ENCODE measurements at regions not wholly inside any gene's neighbourhood (a gene's known extent, or its start where the extent isn't known, plus 50 kb on each side); places are given as distances from the start of the nearest gene placed in this dataset.
"Not testable (repeated sequence)": the region's sequence is repeated elsewhere in the genome, so short reads cannot be mapped to it uniquely, and the experiment has no call there.

DNA sequence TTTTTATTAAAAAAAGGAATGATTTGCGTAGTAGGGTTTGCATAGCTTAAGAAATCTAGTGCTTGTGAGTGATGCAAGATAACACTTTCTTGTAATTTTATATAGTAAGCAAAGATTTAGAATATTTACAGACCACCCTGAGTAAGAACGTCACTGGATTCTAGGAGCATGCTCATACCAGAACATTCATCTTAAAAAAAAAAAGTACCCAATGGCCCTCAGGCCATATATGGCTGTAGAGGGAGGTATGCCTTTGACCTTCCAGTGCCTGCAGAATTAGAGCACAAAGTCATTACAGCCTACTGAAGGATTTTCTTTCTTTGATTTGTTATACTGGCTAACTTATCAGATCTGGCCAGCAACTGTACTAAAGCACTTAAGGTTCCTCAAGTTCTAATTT lies 236.3 kb upstream of the GYPA start:
- no peak for DNase-seq

DNA sequence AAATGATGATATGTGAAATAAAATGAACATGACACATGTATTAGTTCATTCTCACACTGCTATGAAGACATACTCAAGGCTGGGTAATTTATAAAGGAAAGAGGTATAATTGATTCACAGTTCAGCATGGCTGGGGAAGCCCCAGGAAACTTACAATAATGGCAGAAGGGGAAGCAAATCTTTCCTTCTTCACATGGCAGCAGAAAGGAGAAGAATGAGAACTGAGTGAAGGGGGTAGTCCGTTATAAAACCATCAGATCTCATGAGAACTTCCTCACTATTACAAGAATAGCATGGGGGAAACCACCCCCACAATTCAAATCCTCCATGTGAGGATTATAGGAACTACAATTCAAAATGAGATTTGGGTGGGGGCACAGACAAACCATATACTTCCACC lies 243.9 kb upstream of the GYPA start:
- DNase-seq: no peak

DNA sequence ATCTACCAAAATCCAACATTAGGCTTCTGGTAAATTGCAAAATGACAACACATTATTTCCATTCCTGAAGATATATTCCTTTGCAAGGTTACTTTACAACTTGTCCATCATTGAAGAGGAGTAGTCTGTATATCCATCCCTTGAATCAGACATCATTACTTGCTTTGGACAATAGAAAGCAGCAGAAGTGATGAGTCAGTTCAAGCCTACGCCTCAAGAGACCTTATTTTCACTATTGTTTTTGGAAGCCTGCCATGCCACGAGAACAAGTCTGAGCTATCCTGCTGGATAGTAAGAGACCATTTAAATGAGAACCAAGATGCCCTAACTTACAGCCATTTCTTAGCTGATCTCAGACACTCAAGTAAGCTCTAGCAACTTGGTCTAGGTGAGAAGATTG lies 246.0 kb upstream of the HHIP start:
- no peak for DNase-seq

DNA sequence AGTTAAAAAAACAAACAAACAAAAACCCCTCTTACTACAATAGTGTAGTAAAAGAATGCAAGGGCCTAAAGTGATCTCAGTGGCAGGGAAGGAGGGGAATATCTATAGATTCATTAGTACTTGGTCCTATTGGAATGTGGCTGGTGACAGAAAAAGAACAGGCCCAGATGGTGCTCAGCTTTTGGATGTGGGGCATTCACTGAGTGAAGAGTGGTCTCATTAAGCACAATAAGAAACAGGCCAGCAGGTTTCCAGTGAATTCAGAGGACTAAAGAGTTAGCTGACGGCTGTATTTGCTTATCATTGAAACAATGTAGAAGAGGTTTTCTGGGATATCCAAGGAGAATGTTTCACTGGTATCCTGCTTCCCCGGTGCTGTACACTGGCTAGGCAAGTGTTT lies 243.8 kb upstream of the HHIP start:
- no peak for DNase-seq

- DNase-seq: no peak
Measured at GRCh38 chr4:144402999-144403398, 243.0 kb upstream of the HHIP start.

DNA sequence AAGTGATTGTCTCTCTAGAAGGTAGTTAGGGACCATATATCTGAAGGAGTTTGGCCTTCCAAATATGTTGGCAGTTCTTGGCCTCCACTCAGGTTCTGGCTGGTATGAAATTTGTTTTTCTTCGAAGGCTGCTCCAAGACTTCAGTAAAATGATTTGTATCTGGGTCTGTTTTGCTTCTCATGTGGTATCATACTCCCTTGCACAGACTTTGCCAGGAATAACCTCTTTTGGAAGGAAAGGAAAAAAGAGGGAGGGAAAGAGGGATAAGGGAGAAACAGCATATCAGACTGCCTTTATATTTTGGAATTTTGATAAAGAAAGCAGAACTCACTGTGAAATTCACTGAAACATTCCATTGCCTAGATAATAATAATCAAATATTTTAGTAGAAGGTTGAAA lies 242.1 kb upstream of the HHIP start:
- DNase-seq: no peak

DNA sequence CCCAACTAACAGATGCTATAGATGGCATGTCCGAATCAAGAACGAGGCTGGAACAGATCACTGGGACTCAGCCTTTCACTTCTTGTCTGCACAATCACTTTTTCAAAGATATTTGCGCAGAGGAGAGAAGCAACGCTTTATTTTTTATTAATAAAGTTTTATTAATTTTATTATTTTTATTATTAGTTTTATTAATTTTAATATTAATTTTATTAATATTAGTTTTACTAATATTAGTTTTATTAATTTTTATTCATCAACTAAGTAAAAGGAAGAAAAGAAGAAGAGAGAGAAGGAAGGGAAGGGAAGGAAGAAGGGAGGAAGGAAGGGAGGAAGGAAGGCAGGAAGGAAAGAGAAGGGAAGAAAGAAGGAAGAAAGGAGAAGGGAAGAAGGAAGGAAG lies 236.4 kb upstream of the HHIP start:
- DNase-seq: no peak

DNA sequence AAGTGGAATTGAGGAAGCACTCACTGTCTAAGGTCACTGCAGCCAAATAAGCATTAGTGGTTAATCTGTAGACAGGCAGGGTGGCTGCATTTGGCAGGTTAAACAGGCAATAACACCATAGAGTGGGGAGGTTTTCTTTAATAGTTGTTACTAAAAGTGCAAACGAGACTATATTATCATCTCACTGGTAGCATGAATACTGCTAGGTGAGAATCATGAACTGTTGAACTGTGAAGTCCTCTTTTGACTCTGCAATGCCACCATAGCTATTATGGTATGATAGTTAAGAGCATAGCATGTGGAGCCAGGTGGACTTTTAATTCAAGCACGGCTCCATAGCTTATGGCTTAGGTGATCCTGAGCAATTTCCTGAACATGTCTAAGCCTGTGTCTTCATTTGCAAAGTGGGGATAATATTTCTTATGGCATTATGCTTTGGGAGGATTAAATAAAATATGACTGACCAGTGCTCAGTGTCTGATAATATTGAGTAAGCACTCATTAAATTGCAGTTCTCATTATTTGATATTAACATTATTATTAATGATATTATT lies 235.6 kb upstream of the HHIP start:
- no peak for DNase-seq

DNA sequence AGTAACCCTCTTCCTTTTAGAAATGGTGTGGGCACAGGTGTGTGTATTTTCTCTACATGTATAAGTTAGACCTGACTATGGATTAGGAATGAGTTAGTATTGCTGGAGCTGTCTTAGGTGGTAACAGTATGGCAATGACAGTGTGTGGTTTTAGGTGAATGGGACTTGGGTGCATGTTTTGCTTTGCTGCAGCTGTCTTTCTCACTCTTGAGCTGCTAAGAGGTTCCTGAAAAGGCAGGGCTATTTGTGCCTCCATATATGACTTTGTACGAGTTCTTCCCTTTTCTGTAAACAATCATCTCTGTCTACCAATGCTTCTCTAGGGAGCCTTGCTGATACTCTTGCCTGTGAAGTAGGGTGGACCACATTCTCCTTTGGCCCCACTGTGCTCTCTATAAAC lies 234.8 kb upstream of the HHIP start:
- no peak for DNase-seq

DNA sequence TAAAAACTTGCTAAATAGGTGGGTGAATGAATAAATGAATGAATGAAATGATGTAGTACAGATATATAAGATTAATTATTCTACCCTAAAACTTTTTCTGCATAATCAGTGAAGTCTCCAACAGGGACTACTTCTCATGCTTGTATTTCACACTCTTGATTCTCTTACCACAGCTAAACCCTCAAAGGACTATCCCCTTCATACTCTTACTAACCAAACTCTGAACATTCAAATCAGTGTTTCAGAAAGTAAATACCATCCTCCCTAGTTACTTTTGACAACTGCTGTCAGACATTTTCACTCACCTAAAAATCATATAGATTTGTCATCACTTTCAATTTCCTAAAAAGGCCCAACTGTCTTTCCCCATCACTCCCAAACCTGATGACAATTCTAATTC lies 234.3 kb upstream of the HHIP start:
- no peak for DNase-seq

GRCh38 chr4:144421056-144421455 lies 224.9 kb upstream of the HHIP start:
- DNase-seq: no peak

DNA sequence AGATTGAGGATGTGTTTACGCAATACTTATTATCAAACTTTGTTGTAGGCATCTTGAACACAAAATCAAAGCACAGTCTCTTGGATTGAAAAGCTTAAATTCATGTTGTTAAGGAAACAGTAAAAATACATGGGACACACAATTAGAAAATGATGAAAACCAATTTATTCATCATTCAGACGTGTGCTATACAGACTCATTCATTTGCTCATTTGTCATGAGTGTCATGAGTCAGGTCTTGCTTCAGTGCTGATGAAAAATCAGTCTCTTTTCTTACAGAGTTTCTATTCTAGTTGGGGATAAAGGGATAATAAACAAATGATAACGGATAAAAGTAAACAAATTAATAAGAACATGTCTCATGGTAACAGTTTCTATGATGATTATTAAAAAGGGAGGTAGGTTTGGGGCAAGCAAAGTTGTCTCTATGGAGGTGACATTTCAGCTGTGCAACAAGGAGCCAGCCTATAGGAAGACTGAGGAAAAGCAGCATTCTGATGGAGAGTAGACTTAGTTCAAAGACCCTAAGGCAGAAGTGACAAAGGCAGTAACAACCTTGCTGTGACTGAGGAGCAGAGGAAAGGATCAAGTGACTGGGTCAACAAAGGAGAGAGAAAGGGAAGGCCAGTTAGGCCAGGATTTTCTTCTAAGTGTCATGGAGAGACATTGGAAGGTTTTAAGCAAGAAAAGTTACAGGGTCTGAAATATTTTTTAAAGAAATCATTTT lies 224.0 kb upstream of the HHIP start:
- DNase-seq: no peak

DNA sequence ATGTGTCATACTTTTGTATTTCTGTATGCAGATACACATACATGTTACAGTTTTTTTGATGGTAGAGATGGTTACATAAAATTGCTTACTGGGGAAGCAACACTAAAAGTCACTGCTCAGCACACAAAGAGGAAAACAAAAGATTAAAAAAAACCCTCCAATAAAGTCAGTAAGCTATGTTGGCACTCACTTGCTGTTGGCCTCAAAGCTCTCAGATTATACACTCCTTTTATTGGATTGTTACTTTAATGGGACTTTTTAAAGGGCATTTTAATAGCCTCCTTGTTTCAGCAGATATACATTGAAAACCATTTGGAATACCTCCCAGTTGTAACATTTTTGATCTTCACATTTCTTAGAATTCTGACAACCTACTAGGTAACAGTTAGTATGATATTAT lies 222.0 kb upstream of the HHIP start:
- DNase-seq: no peak

DNA sequence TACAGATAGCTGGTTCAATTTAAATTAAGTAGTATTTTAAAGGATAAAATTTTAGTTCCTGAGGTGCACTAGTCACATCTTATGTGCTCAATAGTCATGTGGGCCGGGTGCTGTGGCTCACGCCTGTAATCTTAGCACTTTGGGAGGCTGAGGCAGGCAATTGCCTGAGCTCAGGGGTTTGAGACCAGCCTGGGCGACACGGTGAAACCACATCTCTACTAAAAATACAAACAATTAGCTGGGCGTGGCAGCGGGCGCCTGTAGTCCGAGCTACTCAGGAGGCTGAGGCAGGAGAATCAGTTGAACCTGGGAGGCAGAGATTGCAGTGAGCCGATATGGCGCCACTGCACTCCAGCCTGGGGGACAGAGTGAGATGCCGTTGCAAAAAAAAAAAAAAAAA lies 219.9 kb upstream of the HHIP start:
- not testable (repeated sequence) for DNase-seq

- no peak for DNase-seq
Measured at GRCh38 chr4:144442713-144443112, 203.2 kb upstream of the HHIP start.

- no peak for DNase-seq
Measured at GRCh38 chr4:144449611-144450010, 196.3 kb upstream of the HHIP start.

- DNase-seq: no peak
Measured at GRCh38 chr4:144450526-144450925, 195.4 kb upstream of the HHIP start.

DNA sequence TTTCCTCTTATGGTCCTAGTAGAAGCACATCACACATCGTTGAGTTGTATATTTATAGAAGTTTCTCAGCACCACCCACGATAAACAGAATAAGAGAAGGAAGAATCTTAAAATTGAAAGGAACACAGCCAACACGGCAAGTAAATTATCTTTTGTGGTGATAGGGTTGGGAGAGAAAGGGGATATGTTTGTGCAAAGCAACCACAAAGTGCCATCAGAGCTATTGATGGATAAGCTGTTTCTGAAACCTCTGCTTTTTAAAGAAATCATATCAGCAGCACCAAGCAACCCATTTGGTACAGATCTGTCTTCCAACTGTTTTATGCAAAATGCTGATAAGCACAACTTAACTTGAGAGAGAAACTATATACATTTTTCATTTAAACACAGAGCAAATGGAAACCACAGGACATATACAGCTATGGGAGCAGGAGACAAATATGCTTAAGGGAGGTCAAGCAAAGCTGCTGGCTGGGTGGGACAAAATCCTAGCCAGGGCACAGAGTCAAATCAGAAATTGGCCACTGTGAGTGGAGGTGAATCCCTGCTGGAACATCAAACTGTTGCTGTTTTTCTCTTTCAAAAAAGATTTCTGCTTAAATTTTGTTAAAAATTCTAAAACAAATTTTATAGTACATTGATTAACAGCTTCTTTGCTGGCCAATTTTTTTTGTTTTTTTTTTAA lies 194.0 kb upstream of the HHIP start:
- DNase-seq: no peak

DNA sequence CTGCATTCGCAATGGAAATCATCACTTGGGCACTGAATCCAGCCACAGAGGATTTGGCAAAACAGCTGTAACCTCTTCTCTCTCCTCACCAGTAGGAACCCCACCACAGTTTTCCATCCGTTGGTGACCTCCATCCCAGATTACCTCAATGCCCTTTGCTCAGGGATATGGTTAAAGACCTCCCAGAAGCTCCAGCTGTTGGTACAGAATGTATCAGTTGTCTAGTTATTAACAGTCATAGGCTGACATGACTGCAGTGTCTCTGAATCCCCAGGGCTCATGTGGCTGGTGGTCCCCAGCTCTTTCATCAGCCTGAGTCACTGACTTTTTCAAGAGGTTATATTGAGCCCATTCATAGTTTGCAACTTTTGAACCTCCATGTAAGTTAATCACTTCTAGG lies 189.8 kb upstream of the HHIP start:
- DNase-seq: no peak

GRCh38 chr4:144461906-144462305 lies 184.1 kb upstream of the HHIP start:
- no peak for DNase-seq

DNA sequence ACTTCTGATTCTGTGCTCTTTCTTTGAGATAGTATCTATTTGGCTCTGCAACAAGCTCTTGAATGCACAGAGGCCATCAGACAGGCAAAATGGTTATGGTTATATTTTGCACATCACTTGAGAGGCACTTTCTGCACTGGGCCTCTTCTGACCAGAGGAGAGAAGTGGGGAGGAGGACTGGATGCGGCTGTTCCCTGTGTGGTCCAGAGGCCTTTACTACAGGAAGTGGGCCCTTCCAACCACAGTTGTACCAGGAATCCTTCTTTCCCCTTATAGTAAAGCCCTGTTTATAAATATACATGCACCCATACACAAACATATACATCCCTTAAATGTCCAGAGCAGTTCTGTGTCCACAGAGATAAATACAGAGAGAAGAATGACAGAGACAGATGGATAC lies 182.7 kb upstream of the HHIP start:
- no peak for DNase-seq

GRCh38 chr4:144463896-144464295 lies 182.1 kb upstream of the HHIP start:
- DNase-seq: no peak

GRCh38 chr4:144465546-144465945 lies 180.4 kb upstream of the HHIP start:
- no peak for DNase-seq

DNA sequence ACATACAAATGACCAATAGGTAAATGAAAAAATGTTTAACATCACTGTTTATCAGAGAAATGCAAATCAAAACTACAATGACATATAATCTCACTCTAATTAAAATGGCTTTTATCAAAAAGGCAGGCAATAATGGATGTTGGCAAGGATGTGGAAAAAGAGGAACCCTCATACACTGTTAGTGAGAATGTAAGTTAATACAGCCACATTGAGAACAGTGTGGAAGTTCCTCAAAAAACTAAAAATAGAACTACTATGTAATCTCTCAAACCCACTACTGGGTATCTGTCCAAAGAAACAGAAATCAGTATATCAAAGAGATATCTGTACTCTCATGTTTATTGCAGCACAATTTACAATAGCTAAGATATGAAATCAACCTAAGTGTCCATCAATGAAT lies 165.9 kb upstream of the HHIP start:
- no peak for DNase-seq

- no peak for DNase-seq
Measured at GRCh38 chr4:144489831-144490230, 156.1 kb upstream of the HHIP start.
